ENCODE measurements at regions not wholly inside any gene's neighbourhood (a gene's known extent, or its start where the extent isn't known, plus 50 kb on each side); places are given as distances from the start of the nearest gene placed in this dataset.

DNA sequence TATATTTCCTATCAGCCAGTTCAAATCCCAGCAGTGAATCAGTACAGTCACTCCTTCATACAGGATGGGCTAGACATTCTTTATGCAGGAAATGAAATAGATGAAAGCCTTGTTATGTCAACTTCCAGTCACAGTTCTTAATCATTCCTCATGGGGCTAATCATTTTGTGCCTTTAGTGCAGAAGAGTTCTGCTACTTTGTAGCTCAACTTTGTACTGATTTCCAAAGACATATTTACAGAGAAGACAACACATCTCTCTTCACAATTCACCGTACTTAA lies 593.9 kb upstream of the NETO1 start:
- H3K23ac ChIP-seq (ENCODE audit: insufficient read length, low read depth, low read length), result no peak overlapping the region
- H2BK15ac ChIP-seq (ENCODE audit: low read depth, low read length), result no peak overlapping the region
- H3K56ac ChIP-seq (ENCODE audit: insufficient read length, low read depth, low read length), result no peak overlapping the region
- Mint-ChIP-seq H3K27me3 (ENCODE audit: low read depth) (no peaks in the 10 kb centered on the region), H3K27ac (no peak overlapping the region), H3K4me3 (no peak overlapping the region), H3K9me3 (no peaks in the 10 kb centered on the region; a peak in 1 of 5 replicates), H3K4me1 (peaks cover 13 to 19% of the 10 kb centered on the region in 2 experiments), H3K36me3 (ENCODE audit: insufficient read depth in 1 of 3, low read depth in 3 of 3) (no peaks in the 10 kb centered on the region)
- no peak overlapping the region for H3K14ac ChIP-seq (ENCODE audit: insufficient read depth, low read length)
- no peaks in the 10 kb centered on the region for H3K27me3 ChIP-seq (ENCODE audit: insufficient read depth, low read length)
- H3K79me2 ChIP-seq (ENCODE audit: insufficient read depth, low read length), result no peaks in the 10 kb centered on the region
- H3K79me1 ChIP-seq (ENCODE audit: insufficient read depth, low read depth, low read length, poor library complexity, severe bottlenecking), result no peaks in the 10 kb centered on the region
- no peak overlapping the region for H2BK12ac ChIP-seq (ENCODE audit: insufficient read length, low read depth, low read length)
- no peaks in the 10 kb centered on the region for H3K4me1 ChIP-seq (ENCODE audit: insufficient read depth, low read length)
- no peak overlapping the region for H4K8ac ChIP-seq (replicated peaks; ENCODE audit: insufficient read length, low read depth, low read length)
- H3K18ac ChIP-seq (ENCODE audit: insufficient read length, low read depth, low read length), result no peak overlapping the region
- H3K4me2 ChIP-seq (ENCODE audit: insufficient read depth, insufficient read length, low read length), result no peak overlapping the region
- no peak for DNase-seq
- no peak overlapping the region for H2BK120ac ChIP-seq (ENCODE audit: low read depth, low read length, poor library complexity, severe bottlenecking)
- TF ChIP-seq, protein P1, sequence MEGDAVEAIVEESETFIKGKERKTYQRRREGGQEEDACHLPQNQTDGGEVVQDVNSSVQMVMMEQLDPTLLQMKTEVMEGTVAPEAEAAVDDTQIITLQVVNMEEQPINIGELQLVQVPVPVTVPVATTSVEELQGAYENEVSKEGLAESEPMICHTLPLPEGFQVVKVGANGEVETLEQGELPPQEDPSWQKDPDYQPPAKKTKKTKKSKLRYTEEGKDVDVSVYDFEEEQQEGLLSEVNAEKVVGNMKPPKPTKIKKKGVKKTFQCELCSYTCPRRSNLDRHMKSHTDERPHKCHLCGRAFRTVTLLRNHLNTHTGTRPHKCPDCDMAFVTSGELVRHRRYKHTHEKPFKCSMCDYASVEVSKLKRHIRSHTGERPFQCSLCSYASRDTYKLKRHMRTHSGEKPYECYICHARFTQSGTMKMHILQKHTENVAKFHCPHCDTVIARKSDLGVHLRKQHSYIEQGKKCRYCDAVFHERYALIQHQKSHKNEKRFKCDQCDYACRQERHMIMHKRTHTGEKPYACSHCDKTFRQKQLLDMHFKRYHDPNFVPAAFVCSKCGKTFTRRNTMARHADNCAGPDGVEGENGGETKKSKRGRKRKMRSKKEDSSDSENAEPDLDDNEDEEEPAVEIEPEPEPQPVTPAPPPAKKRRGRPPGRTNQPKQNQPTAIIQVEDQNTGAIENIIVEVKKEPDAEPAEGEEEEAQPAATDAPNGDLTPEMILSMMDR (conservative IDR thresholded peaks at IDR 0.05), result no peak
- no peak overlapping the region for H2BK5ac ChIP-seq (ENCODE audit: insufficient read length, low read length)
- H4K5ac ChIP-seq (ENCODE audit: insufficient read length, low read depth, low read length), result no peak overlapping the region
- no peaks in the 10 kb centered on the region for H4K20me1 ChIP-seq (ENCODE audit: control insufficient read depth, insufficient read depth, insufficient read length)
- H3T11ph ChIP-seq (ENCODE audit: low read length), result no peak overlapping the region
- H3K23me2 ChIP-seq (ENCODE audit: insufficient read length, low read depth, low read length, poor library complexity, severe bottlenecking), result no peaks in the 10 kb centered on the region
- H2BK20ac ChIP-seq (ENCODE audit: low read depth, low read length, poor library complexity, severe bottlenecking), result no peak overlapping the region
- no peak overlapping the region for H3K27ac ChIP-seq (ENCODE audit: insufficient read length, low read depth, low read length)
- no peak overlapping the region for H4K91ac ChIP-seq (ENCODE audit: insufficient read length, low read depth, low read length)
- H2AFZ ChIP-seq (ENCODE audit: low read length), result no peak overlapping the region
- H3K4ac ChIP-seq (ENCODE audit: low read depth, low read length), result no peak overlapping the region
- no peaks in the 10 kb centered on the region for H3K9me3 ChIP-seq (ENCODE audit: control insufficient read depth, low read depth, low read length)
- no peak overlapping the region for H2AK5ac ChIP-seq (ENCODE audit: insufficient read length, low read length)
- no CpG with 5 or more reads among the region's 1 CpG for WGBS (ENCODE audit: extremely low coverage, insufficient read length, low lambda C conversion rate)
- H3K9ac ChIP-seq (ENCODE audit: extremely low read depth, insufficient read length, low read length), result no peak overlapping the region

Data from H9 (cell line).